Glomerular endothelial cell (primary cell): ENCODE measurements at regions not wholly inside any gene's neighbourhood (a gene's known extent, or its start where the extent isn't known, plus 50 kb on each side); places are given as distances from the start of the nearest gene placed in this dataset.
"Not testable (repeated sequence)": the region's sequence is repeated elsewhere in the genome, so short reads cannot be mapped to it uniquely, and the experiment has no call there.

Experiments
- DNase-seq: peaks from one replicate; pipeline ENCODE4 v3.0.0-alpha.2; 2011; ENCODE audit warnings: low read depth, low spot score; ENCODE audit errors: extremely low read depth

- no peak for DNase-seq
Measured at GRCh38 chr1:30660241-30660640, 63.1 kb downstream of the MATN1 start.

- no peak for DNase-seq
Measured at GRCh38 chr1:30659702-30660101, 63.7 kb downstream of the MATN1 start.

- DNase-seq, result not testable (repeated sequence)
Measured at GRCh38 chr1:30658375-30658774, 65.0 kb downstream of the MATN1 start.

- no peak for DNase-seq
Measured at GRCh38 chr1:30658014-30658336, 65.4 kb downstream of the MATN1 start.

GRCh38 chr1:30657131-30658013, 66.0 kb downstream of the MATN1 start:
- DNase-seq, result no peak

GRCh38 chr1:30656171-30656940, 67.0 kb downstream of the MATN1 start:
- DNase-seq, result no peak

- DNase-seq, result no peak
Measured at GRCh38 chr1:30655672-30656071, 67.7 kb downstream of the MATN1 start.

- no peak for DNase-seq
Measured at GRCh38 chr1:30654188-30654587, 69.2 kb downstream of the MATN1 start.

GRCh38 chr1:30652152-30652841, 71.1 kb downstream of the MATN1 start:
- no peak for DNase-seq

- DNase-seq, result not testable (repeated sequence)
Measured at GRCh38 chr1:30651395-30651794, 72.0 kb downstream of the MATN1 start.

- DNase-seq, result no peak
Measured at GRCh38 chr1:30650968-30651320, 72.4 kb downstream of the MATN1 start.

GRCh38 chr1:30650038-30650967, 73.1 kb downstream of the MATN1 start:
- no peak for DNase-seq

- no peak for DNase-seq
Measured at GRCh38 chr1:30649321-30649991, 73.9 kb downstream of the MATN1 start.

- DNase-seq, result no peak
Measured at GRCh38 chr1:30648408-30649000, 74.9 kb downstream of the MATN1 start.

- no peak for DNase-seq
Measured at GRCh38 chr1:30645807-30646206, 77.6 kb downstream of the MATN1 start.

- no peak for DNase-seq
Measured at GRCh38 chr1:30642391-30643120, 80.8 kb downstream of the MATN1 start.

- no peak for DNase-seq
Measured at GRCh38 chr1:30641572-30642353, 81.6 kb downstream of the MATN1 start.

GRCh38 chr1:30639881-30640452, 83.4 kb downstream of the MATN1 start:
- no peak for DNase-seq
